Spinal cord (tissue), 9 donors: ENCODE measurements at regions not wholly inside any gene's neighbourhood (a gene's known extent, or its start where the extent isn't known, plus 50 kb on each side); places are given as distances from the start of the nearest gene placed in this dataset.
A peak's percentile ranks its signal among the peaks of the same experiment; 100 is the strongest.

Experiments used
- DNase-seq, 6 donors: peaks; one replicate each; pipeline versions ENCODE4 v3.0.0 to v3.0.0-alpha.2; 2013 to 2015; ENCODE audit warnings: low spot score in 6 of 6, low read depth in 4 of 6
- H3K27ac ChIP-seq: one replicate; pipeline ENCODE4 v1.5.1; 2013; ENCODE audit warnings: low read depth, low read length, control low read depth
- H3K27me3 ChIP-seq: one replicate; pipeline ENCODE4 v1.6.1; 2013; ENCODE audit warnings: low read length; ENCODE audit not compliant: control insufficient read depth, insufficient read depth
- H3K36me3 ChIP-seq: one replicate; pipeline ENCODE4 v1.6.1; 2013; ENCODE audit warnings: low read length; ENCODE audit not compliant: control insufficient read depth, insufficient read depth
- H3K4me1 ChIP-seq: one replicate; pipeline ENCODE4 v1.6.1; 2013; ENCODE audit warnings: low read length; ENCODE audit not compliant: control insufficient read depth, insufficient read depth
- H3K4me3 ChIP-seq: one replicate; pipeline ENCODE4 v1.5.1; 2013; ENCODE audit warnings: low read depth, low read length, control low read depth
- H3K9me3 ChIP-seq: one replicate; pipeline ENCODE4 v1.6.1; 2013; ENCODE audit warnings: low read length; ENCODE audit not compliant: control insufficient read depth, insufficient read depth
- WGBS: methylation state at CpG from one replicate; pipeline ENCODE4 v1.1.5; 2013; ENCODE audit warnings: missing lambda C conversion rate; ENCODE audit not compliant: insufficient coverage; 5-methylcytosine and 5-hydroxymethylcytosine counted together
- donor health status: healthy.

- H3K27me3 ChIP-seq = no peaks in the 10 kb centered on the region
- H3K4me3 ChIP-seq = no peak overlapping the region
- H3K36me3 ChIP-seq = no peaks in the 10 kb centered on the region
- 24% methylated on average over 21 of the region's 26 CpGs for WGBS
- H3K9me3 ChIP-seq = no peaks in the 10 kb centered on the region
- DNase-seq = peak in 2 of 6 donors; percentile 74 to 75
- H3K27ac ChIP-seq = peak overlapping the region; percentile 63
- H3K4me1 ChIP-seq = peaks cover 36% of the 10 kb centered on the region
Measured at GRCh38 chr13:111900390-111901131, 166.4 kb upstream of the SOX1 start.

GRCh38 chr13:111901267-111901915 lies 165.6 kb upstream of the SOX1 start:
- H3K36me3 ChIP-seq = no peaks in the 10 kb centered on the region
- no peak overlapping the region for H3K27ac ChIP-seq
- H3K27me3 ChIP-seq = no peaks in the 10 kb centered on the region
- no peaks in the 10 kb centered on the region for H3K9me3 ChIP-seq
- H3K4me3 ChIP-seq = no peak overlapping the region
- peaks cover 32% of the 10 kb centered on the region for H3K4me1 ChIP-seq
- 85% methylated on average over 21 of the region's 23 CpGs for WGBS
- no peak for DNase-seq

- Histone ChIP-seq H3K27ac (no peak overlapping the region), H3K27me3 (no peaks in the 10 kb centered on the region), H3K4me1 (peaks cover 31% of the 10 kb centered on the region), H3K4me3 (no peak overlapping the region), H3K9me3 (no peaks in the 10 kb centered on the region), H3K36me3 (no peaks in the 10 kb centered on the region)
- 89% methylated on average over 10 of the region's 10 CpGs for WGBS
- no peak for DNase-seq
Measured at GRCh38 chr13:111902726-111903125, 164.2 kb upstream of the SOX1 start.

GRCh38 chr13:111903143-111903542 lies 163.8 kb upstream of the SOX1 start:
- Histone ChIP-seq H3K9me3 (no peaks in the 10 kb centered on the region), H3K27ac (no peak overlapping the region), H3K4me1 (peaks cover 31% of the 10 kb centered on the region), H3K36me3 (no peaks in the 10 kb centered on the region), H3K27me3 (no peaks in the 10 kb centered on the region), H3K4me3 (no peak overlapping the region)
- DNase-seq = no peak
- WGBS = 95% methylated on average over 5 of the region's 5 CpGs

GRCh38 chr13:111904166-111904565 lies 162.8 kb upstream of the SOX1 start:
- H3K9me3 ChIP-seq = no peaks in the 10 kb centered on the region
- no peak for DNase-seq
- peaks cover 25% of the 10 kb centered on the region for H3K4me1 ChIP-seq
- no peak overlapping the region for H3K27ac ChIP-seq
- H3K4me3 ChIP-seq = no peak overlapping the region
- H3K27me3 ChIP-seq = no peaks in the 10 kb centered on the region
- 97% methylated on average over 5 of the region's 7 CpGs for WGBS
- H3K36me3 ChIP-seq = no peaks in the 10 kb centered on the region

GRCh38 chr13:111904701-111905608 lies 162.0 kb upstream of the SOX1 start:
- H3K27me3 ChIP-seq = no peaks in the 10 kb centered on the region
- no peak overlapping the region for H3K27ac ChIP-seq
- no peaks in the 10 kb centered on the region for H3K36me3 ChIP-seq
- 92% methylated on average over 28 of the region's 47 CpGs for WGBS
- peaks cover 17% of the 10 kb centered on the region for H3K4me1 ChIP-seq
- H3K9me3 ChIP-seq = no peaks in the 10 kb centered on the region
- no peak overlapping the region for H3K4me3 ChIP-seq
- no peak for DNase-seq

- no peaks in the 10 kb centered on the region for H3K36me3 ChIP-seq
- H3K4me3 ChIP-seq = no peak overlapping the region
- H3K27me3 ChIP-seq = no peaks in the 10 kb centered on the region
- no peak for DNase-seq
- WGBS = 94% methylated on average over 6 of the region's 8 CpGs
- H3K4me1 ChIP-seq = peaks cover 10% of the 10 kb centered on the region
- no peak overlapping the region for H3K27ac ChIP-seq
- H3K9me3 ChIP-seq = no peaks in the 10 kb centered on the region
Measured at GRCh38 chr13:111905609-111905945, 161.4 kb upstream of the SOX1 start.

- H3K36me3 ChIP-seq = no peaks in the 10 kb centered on the region
- H3K4me1 ChIP-seq = peaks cover 3% of the 10 kb centered on the region
- H3K27ac ChIP-seq = no peak overlapping the region
- H3K9me3 ChIP-seq = no peaks in the 10 kb centered on the region
- no peak for DNase-seq
- H3K27me3 ChIP-seq = no peaks in the 10 kb centered on the region
- 90% methylated on average over 4 of the region's 8 CpGs for WGBS
- H3K4me3 ChIP-seq = no peak overlapping the region
Measured at GRCh38 chr13:111906306-111906705, 160.6 kb upstream of the SOX1 start.

GRCh38 chr13:111906816-111907215 lies 160.1 kb upstream of the SOX1 start:
- WGBS = 93% methylated on average over 6 of the region's 9 CpGs
- DNase-seq = no peak

More at GRCh38 chr13:111906816-111907215, 160.1 kb upstream of the SOX1 start:
- Histone ChIP-seq H3K4me3 (no peak overlapping the region), H3K9me3 (no peaks in the 10 kb centered on the region), H3K27me3 (no peaks in the 10 kb centered on the region), H3K36me3 (no peaks in the 10 kb centered on the region), H3K27ac (no peak overlapping the region), H3K4me1 (no peaks in the 10 kb centered on the region)
